Osteoblast (primary cell): ENCODE measurements at regions not wholly inside any gene's neighbourhood (a gene's known extent, or its start where the extent isn't known, plus 50 kb on each side); places are given as distances from the start of the nearest gene placed in this dataset.

Experiments
- DNase-seq: peaks from one replicate; pipeline ENCODE4 v3.0.0; 2011; ENCODE audit warnings: low spot score, mixed read lengths; ENCODE audit not compliant: insufficient read length; ENCODE audit errors: missing footprints
- H2AFZ ChIP-seq: 2 replicates; pipeline ENCODE4 v1.6.0; 2011; ENCODE audit warnings: mild to moderate bottlenecking, low read length
- H3K27ac ChIP-seq: 2 replicates; pipeline ENCODE4 v1.5.1; 2011; ENCODE audit warnings: mild to moderate bottlenecking, low read depth, low read length, moderate library complexity
- H3K27me3 ChIP-seq: 2 replicates; pipeline ENCODE4 v1.6.0; 2012; ENCODE audit warnings: mild to moderate bottlenecking, control low read depth, inconsistent platforms, low read length, moderate library complexity; ENCODE audit not compliant: insufficient read depth
- H3K36me3 ChIP-seq: 2 replicates; pipeline ENCODE4 v1.5.1; 2011; ENCODE audit warnings: mild to moderate bottlenecking, low read length, control low read depth, moderate library complexity; ENCODE audit not compliant: insufficient read depth
- H3K4me1 ChIP-seq: 2 replicates; pipeline ENCODE4 v1.5.1; 2011; ENCODE audit warnings: mild to moderate bottlenecking, low read length, control low read depth, moderate library complexity; ENCODE audit not compliant: insufficient read depth
- H3K4me2 ChIP-seq: 2 replicates; pipeline ENCODE4 v1.6.0; 2011; ENCODE audit warnings: mild to moderate bottlenecking, low read length; ENCODE audit not compliant: insufficient read depth
- H3K4me3 ChIP-seq: fragments of 200-600 bp; sonication (generic); 3 replicates; pipeline ENCODE4 v1.5.1; 2012; ENCODE audit warnings: mild to moderate bottlenecking, low read length, inconsistent platforms; ENCODE audit not compliant: insufficient read depth
- H3K79me2 ChIP-seq: 2 replicates; pipeline ENCODE4 v1.6.0; 2012; ENCODE audit warnings: mild to moderate bottlenecking, low read length, control low read depth, inconsistent platforms; ENCODE audit not compliant: insufficient read depth
- H3K9me3 ChIP-seq: 2 replicates; pipeline ENCODE4 v1.5.1; 2011; ENCODE audit warnings: low read depth, low read length, control low read depth
- H4K20me1 ChIP-seq: 2 replicates; pipeline ENCODE4 v1.6.0; 2012; ENCODE audit warnings: mild to moderate bottlenecking, low read length, control low read depth; ENCODE audit not compliant: insufficient read depth
- CTCF ChIP-seq: IDR thresholded peaks from 2 replicates; pipeline ENCODE4 v1.5.1; 2011; ENCODE audit warnings: mild to moderate bottlenecking, low read depth, low read length, moderate library complexity; ENCODE audit errors: extremely low read depth

- Histone ChIP-seq H3K4me3 (no peak overlapping the region), H3K27ac (no peak overlapping the region), H3K4me1 (no peaks in the 10 kb centered on the region), H3K4me2 (no peak overlapping the region), H2AFZ (no peak overlapping the region), H3K36me3 (no peaks in the 10 kb centered on the region), H3K79me2 (no peaks in the 10 kb centered on the region), H3K27me3 (peaks cover 23% of the 10 kb centered on the region), H3K9me3 (no peaks in the 10 kb centered on the region), H4K20me1 (no peaks in the 10 kb centered on the region)
- TF ChIP-seq CTCF = no peak
- no peak for DNase-seq
These were observed 445.7 kb upstream of the MAF start for GRCh38 chr16:80046261-80046660.

- no peak overlapping the region for H2AFZ ChIP-seq
- no peak overlapping the region for H3K4me3 ChIP-seq
- no peaks in the 10 kb centered on the region for H3K79me2 ChIP-seq
- H3K4me1 ChIP-seq = no peaks in the 10 kb centered on the region
- no peak for TF ChIP-seq CTCF
- H3K9me3 ChIP-seq = no peaks in the 10 kb centered on the region
- no peaks in the 10 kb centered on the region for H3K36me3 ChIP-seq
- no peak for DNase-seq
- no peak overlapping the region for H3K4me2 ChIP-seq
- H4K20me1 ChIP-seq = no peaks in the 10 kb centered on the region
- peaks cover 26% of the 10 kb centered on the region for H3K27me3 ChIP-seq
- no peak overlapping the region for H3K27ac ChIP-seq
These were observed 445.3 kb upstream of the MAF start for GRCh38 chr16:80045861-80046260.

GRCh38 chr16:80041410-80041809 is 440.9 kb upstream of the MAF start:
- no peak overlapping the region for H2AFZ ChIP-seq
- no peaks in the 10 kb centered on the region for H3K9me3 ChIP-seq
- H4K20me1 ChIP-seq = no peaks in the 10 kb centered on the region
- H3K27me3 ChIP-seq = peaks cover 23% of the 10 kb centered on the region
- no peaks in the 10 kb centered on the region for H3K79me2 ChIP-seq
- no peak overlapping the region for H3K4me3 ChIP-seq
- no peak for DNase-seq
- H3K4me2 ChIP-seq = no peak overlapping the region
- no peak overlapping the region for H3K27ac ChIP-seq
- no peaks in the 10 kb centered on the region for H3K4me1 ChIP-seq
- H3K36me3 ChIP-seq = no peaks in the 10 kb centered on the region
- no peak for TF ChIP-seq CTCF

- no peak for TF ChIP-seq CTCF
- H3K79me2 ChIP-seq = no peaks in the 10 kb centered on the region
- H4K20me1 ChIP-seq = no peaks in the 10 kb centered on the region
- peaks cover 18% of the 10 kb centered on the region for H3K27me3 ChIP-seq
- no peak overlapping the region for H3K4me3 ChIP-seq
- DNase-seq = no peak
- no peaks in the 10 kb centered on the region for H3K9me3 ChIP-seq
- no peak overlapping the region for H3K4me2 ChIP-seq
- H3K27ac ChIP-seq = no peak overlapping the region
- H3K36me3 ChIP-seq = no peaks in the 10 kb centered on the region
- no peak overlapping the region for H2AFZ ChIP-seq
- no peaks in the 10 kb centered on the region for H3K4me1 ChIP-seq
These were observed 440.3 kb upstream of the MAF start for GRCh38 chr16:80040814-80041213.
